Hippocampal formation (tissue), 2 donors: ENCODE measurements at regions not wholly inside any gene's neighbourhood (a gene's known extent, or its start where the extent isn't known, plus 50 kb on each side); places are given as distances from the start of the nearest gene placed in this dataset.
"Not testable (repeated sequence)": the region's sequence is repeated elsewhere in the genome, so short reads cannot be mapped to it uniquely, and the experiment has no call there.

ENCODE experiments used
- DNase-seq, 2 donors: peaks; one replicate each; lab custom pipeline; 2025; lab: John Stamatoyannopoulos, UW

- no peak for DNase-seq
Measured at GRCh38 chr4:164596318-164596878, 157.5 kb upstream of the SMIM31 start.

GRCh38 chr4:164596927-164597326, 157.0 kb upstream of the SMIM31 start:
- DNase-seq: no peak

DNA sequence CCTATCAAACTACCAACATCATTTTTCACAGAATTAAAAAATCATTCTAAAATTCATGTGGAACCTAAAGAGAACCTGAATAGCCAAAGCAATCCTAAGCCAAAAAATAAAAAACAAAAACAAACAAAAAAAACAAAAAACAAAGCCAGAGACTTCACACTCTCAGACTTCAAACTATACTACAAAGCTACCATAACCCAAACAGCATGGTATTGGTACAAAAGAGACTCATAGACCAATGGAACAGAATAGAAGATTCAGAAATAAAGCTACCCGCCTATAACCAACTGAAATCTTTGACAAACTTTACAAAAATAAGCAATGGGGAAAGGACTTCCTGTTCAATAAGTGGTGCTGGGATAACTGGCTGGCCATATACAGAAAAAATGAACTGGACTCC, 152.3 kb upstream of the SMIM31 start:
- no peak for DNase-seq

DNA sequence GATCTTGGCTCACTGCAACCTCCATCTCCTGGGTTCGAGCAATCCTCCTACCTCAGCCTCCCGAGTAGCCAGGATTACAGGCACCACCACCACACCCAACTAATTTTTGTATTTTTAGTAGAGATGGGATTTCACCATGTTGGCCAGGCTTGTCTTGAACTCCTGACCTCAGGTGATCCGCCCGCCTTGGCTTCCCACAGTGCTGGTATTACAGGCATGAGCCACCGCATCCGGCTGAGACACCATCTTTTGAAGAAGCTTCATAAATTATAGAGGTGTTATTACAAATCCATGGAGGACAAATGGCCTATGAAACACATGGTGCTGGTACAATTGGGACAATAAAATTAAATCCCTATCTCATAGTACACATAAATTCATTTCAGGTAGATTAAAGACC, 148.1 kb upstream of the SMIM31 start:
- not testable (repeated sequence) for DNase-seq

DNA sequence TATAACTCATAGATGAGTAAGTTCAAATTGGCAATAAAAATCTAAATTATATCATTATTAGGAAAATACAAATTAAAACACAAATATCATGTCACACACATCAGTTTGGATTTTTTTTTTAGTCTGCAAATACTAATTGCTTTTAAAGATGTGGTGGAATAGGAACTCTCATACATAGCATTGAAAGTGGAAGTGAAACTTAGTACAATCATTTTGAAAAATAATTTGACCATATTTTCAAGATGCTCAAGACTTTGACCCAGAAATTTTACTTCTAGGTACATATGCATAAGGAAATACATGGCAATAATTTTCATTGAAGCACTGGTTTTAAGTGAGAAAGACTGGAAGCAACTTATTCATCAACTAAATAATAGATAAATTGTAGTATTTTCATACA, 147.5 kb upstream of the SMIM31 start:
- no peak for DNase-seq

GRCh38 chr4:164613256-164613655, 140.7 kb upstream of the SMIM31 start:
- no peak for DNase-seq

GRCh38 chr4:164613792-164614191, 140.1 kb upstream of the SMIM31 start:
- no peak for DNase-seq

- DNase-seq: no peak
Measured at GRCh38 chr4:164614329-164614728, 139.6 kb upstream of the SMIM31 start.

- no peak for DNase-seq
Measured at GRCh38 chr4:164614999-164615398, 138.9 kb upstream of the SMIM31 start.

- no peak for DNase-seq
Measured at GRCh38 chr4:164615964-164616363, 138.0 kb upstream of the SMIM31 start.

DNA sequence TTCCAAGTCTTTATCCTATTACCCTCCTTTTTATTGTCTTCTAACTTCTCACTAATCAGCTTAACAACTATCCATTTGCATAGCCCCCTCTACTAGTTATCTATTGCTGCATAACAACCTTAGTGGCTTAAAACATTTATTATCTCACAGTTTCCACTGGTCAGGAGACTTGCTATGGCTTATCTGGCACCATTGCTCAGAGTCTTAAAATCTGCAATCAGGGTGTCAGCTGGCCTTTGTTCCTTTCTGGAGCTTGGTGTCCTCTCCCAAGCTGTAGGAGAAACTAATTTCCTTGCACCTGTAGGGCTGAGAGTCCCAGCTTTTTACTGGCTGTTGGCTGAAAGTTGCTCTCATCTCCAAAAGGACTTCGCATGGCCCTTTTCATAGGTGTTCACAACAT, 137.0 kb upstream of the SMIM31 start:
- no peak for DNase-seq

GRCh38 chr4:164617426-164617825, 136.5 kb upstream of the SMIM31 start:
- no peak for DNase-seq

DNA sequence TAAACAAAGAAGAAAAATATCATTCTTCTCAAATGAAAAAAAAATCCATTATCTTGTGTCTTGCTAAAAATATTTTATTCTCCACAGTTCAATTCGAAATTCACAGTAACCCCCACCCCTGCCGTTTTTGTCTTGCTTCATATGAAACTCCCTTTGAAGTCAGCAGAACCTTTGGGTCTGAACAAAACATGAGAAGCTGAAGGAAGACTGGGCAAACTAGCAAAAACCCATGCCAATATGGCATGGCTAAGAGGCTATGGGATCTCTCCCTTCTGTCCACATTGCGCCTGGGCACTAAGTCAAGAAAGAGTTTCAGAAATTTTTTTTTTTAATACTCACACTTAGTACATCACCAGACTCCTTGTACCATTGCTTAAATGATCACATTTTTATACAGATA, 136.0 kb upstream of the SMIM31 start:
- DNase-seq: no peak

GRCh38 chr4:164621886-164622521, 131.9 kb upstream of the SMIM31 start:
- no peak for DNase-seq

DNA sequence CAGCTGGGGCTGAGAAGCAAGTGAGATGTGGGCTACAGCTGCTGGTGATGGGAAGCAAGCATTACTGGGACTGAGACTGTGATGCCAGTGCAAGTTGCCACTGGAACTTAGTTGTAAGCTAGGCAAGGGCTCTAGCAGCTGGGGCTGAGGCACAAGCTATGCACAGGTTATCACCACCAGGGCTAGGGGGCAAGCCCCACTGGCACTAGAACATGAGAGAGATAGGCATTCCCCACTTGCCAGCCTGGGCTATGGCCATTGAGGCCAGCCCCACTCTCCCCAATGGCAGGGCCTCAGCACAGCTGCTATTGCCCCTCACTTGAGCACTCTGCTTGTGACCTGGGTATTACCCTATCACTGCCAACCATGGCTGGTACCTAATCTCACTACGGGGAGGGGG, 130.8 kb upstream of the SMIM31 start:
- DNase-seq: no peak

- no peak for DNase-seq
Measured at GRCh38 chr4:164639001-164639400, 114.9 kb upstream of the SMIM31 start.

GRCh38 chr4:164648151-164648848, 105.6 kb upstream of the SMIM31 start:
- DNase-seq: no peak

GRCh38 chr4:164648849-164649212, 105.1 kb upstream of the SMIM31 start:
- DNase-seq: no peak

DNA sequence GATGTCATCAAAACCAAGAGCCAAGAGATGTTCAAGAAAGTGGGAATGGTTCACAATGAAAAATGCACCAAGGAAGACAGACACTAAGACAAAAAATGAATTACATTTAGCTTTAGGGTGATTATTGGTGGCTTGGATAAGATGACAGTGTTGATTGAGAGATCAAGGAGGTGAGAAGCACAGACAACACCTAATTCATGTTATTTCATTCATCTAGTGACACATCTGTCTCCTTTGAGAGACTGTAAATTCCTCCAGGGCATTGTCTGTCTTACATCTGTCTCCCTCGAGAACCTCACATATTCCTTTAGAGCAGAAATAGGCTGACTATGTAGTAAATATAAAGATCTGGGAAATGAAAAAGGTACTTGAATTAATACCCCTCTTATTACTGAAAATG, 94.2 kb upstream of the SMIM31 start:
- no peak for DNase-seq

DNA sequence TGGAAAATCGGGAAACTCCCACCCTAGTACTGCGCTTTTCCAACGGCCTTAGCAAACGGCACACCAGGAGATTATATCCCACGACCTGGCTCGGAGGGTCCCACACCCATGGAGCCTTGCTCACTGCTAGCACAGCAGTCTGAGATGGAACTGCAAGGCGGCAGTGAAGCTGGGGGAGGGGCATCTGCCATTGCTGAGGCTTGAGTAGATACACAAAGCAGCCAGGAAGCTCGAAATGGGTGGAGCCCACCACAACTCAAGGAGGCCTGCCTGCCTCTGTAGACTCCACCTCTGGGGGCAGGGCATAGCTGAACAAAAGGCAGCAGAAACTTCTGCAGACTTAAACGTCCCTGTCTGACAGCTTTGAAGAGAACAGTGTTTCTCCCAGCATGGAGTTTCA, 77.8 kb upstream of the SMIM31 start:
- DNase-seq: not testable (repeated sequence)

GRCh38 chr4:164683040-164683439, 70.9 kb upstream of the SMIM31 start:
- no peak for DNase-seq

DNA sequence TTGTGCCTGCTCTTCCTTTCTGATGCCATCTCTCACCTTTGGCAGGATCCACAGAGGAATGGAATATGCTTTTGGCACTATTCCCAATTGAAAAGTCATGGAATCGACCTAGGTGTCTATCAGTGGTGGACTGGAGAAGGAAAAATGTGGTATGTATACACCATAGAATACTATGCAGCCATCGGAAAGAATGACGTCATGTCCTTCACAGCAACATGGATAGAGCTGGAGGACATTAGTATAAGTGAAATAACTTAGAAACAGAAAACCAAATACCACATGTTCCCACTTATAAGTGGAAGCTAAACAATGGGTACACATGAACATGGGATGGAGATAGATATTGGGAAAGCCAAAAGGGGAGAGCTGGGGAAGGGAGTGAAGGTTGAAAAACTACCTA, 58.3 kb upstream of the SMIM31 start:
- no peak for DNase-seq

- peak in 1 of 2 donors; percentile 2 for DNase-seq
Measured at GRCh38 chr4:164700471-164700870, 53.5 kb upstream of the SMIM31 start.

DNA sequence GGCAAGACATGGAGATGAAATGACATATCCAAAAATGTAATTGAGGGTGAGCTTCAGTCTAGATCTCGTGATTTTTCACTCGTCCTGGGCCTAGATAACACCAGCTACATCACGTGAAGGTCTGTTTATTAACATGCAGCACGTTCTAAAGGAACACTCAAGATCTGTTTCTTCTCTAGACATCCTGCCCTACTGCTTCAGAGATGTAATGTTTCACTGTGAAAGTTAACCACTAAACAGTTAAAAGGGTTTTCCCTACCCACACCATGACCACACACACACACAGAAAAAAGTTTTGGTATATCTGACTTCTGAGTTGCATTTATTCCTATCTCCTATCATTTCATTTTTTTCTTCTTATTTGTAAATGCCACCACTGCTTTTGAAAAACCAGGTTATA, 52.3 kb upstream of the SMIM31 start:
- DNase-seq: no peak
